Trophoblast cell (in vitro differentiated cells and primary cell): ENCODE measurements at regions not wholly inside any gene's neighbourhood (a gene's known extent, or its start where the extent isn't known, plus 50 kb on each side); places are given as distances from the start of the nearest gene placed in this dataset.
A peak's percentile ranks its signal among the peaks of the same experiment; 100 is the strongest.

ENCODE experiments used
- DNase-seq, 2 donors: peaks; one replicate each; pipeline ENCODE4 v3.0.0-alpha.2; 2016
- H2AFZ ChIP-seq: 2 replicates; pipeline ENCODE4 v1.6.1; 2013; ENCODE audit warnings: low read length, moderate library complexity, mild to moderate bottlenecking; ENCODE audit not compliant: insufficient read depth, poor library complexity
- H2AK5ac ChIP-seq: 2 replicates; pipeline ENCODE4 v1.6.1; 2013; ENCODE audit warnings: mild to moderate bottlenecking, low read length
- H2BK120ac ChIP-seq: 2 replicates; pipeline ENCODE4 v1.6.1; 2013; ENCODE audit warnings: low read length, mild to moderate bottlenecking, moderate library complexity; ENCODE audit not compliant: insufficient read depth, poor library complexity
- H2BK12ac ChIP-seq: 2 replicates; pipeline ENCODE4 v1.6.1; 2013; ENCODE audit warnings: mild to moderate bottlenecking, low read length, moderate library complexity
- H2BK5ac ChIP-seq: 2 replicates; pipeline ENCODE4 v1.6.1; 2013; ENCODE audit warnings: low read length, low read depth, moderate library complexity, mild to moderate bottlenecking; ENCODE audit not compliant: poor library complexity
- H3K14ac ChIP-seq: 2 replicates; pipeline ENCODE4 v1.6.1; 2013; ENCODE audit warnings: mild to moderate bottlenecking, low read length
- H3K18ac ChIP-seq: 2 replicates; pipeline ENCODE4 v1.6.1; 2013; ENCODE audit warnings: mild to moderate bottlenecking, low read length
- H3K23ac ChIP-seq: 2 replicates; pipeline ENCODE4 v1.6.1; 2013; ENCODE audit warnings: low read length
- H3K27ac ChIP-seq: 2 replicates; pipeline ENCODE4 v1.5.1; 2013; ENCODE audit warnings: low read depth, mild to moderate bottlenecking, inconsistent platforms, low read length, moderate library complexity
- H3K27me3 ChIP-seq: 2 replicates; pipeline ENCODE4 v1.6.1; 2013; ENCODE audit warnings: inconsistent platforms, mild to moderate bottlenecking, low read length, moderate library complexity; ENCODE audit not compliant: insufficient read depth
- H3K36me3 ChIP-seq, 2 experiments: 1 replicate in 1 of 2; 2 replicates in 1 of 2; pipeline ENCODE4 v1.6.1; 2013; ENCODE audit warnings: low read length in 2 of 2, mild to moderate bottlenecking in 2 of 2, moderate library complexity in 1 of 2; ENCODE audit not compliant: insufficient read depth in 2 of 2, control insufficient read depth in 1 of 2
- H3K4ac ChIP-seq: 2 replicates; pipeline ENCODE4 v1.6.1; 2013; ENCODE audit warnings: low read depth, mild to moderate bottlenecking, low read length, moderate library complexity
- H3K4me1 ChIP-seq, 2 experiments: 1 replicate in 1 of 2; 2 replicates in 1 of 2; pipeline ENCODE4 v1.6.1; 2013; ENCODE audit warnings: low read length in 2 of 2, mild to moderate bottlenecking in 2 of 2, moderate library complexity in 1 of 2; ENCODE audit not compliant: insufficient read depth in 2 of 2, control insufficient read depth in 1 of 2
- H3K4me2 ChIP-seq: 2 replicates; pipeline ENCODE4 v1.6.1; 2013; ENCODE audit warnings: inconsistent platforms, mild to moderate bottlenecking, low read length, moderate library complexity
- H3K4me3 ChIP-seq: 2 replicates; pipeline ENCODE4 v1.5.1; 2013; ENCODE audit warnings: mild to moderate bottlenecking, low read depth, low read length, inconsistent platforms
- H3K79me1 ChIP-seq: one replicate; pipeline ENCODE4 v1.6.1; 2013; ENCODE audit warnings: low read length
- H3K79me2 ChIP-seq: 2 replicates; pipeline ENCODE4 v1.6.1; 2013; ENCODE audit warnings: low read length, mild to moderate bottlenecking; ENCODE audit not compliant: control insufficient read depth, insufficient read depth, poor library complexity
- H3K9ac ChIP-seq: 2 replicates; pipeline ENCODE4 v1.6.1; 2013; ENCODE audit warnings: mild to moderate bottlenecking, low read length
- H3K9me3 ChIP-seq: 2 replicates; pipeline ENCODE4 v1.6.1; 2013; ENCODE audit warnings: low read depth, mild to moderate bottlenecking, control low read depth, inconsistent platforms, low read length; ENCODE audit not compliant: insufficient read depth
- H4K12ac ChIP-seq: 2 replicates; pipeline ENCODE4 v1.6.1; 2013; ENCODE audit warnings: low read depth, mild to moderate bottlenecking, low read length, moderate library complexity
- H4K8ac ChIP-seq: 2 replicates; pipeline ENCODE4 v1.6.1; 2013; ENCODE audit warnings: low read depth, mild to moderate bottlenecking, low read length, moderate library complexity
- H4K91ac ChIP-seq: one replicate; pipeline ENCODE4 v1.6.1; 2013; ENCODE audit warnings: low read depth, mild to moderate bottlenecking, low read length, moderate library complexity
- WGBS: extraction: QIAGEN DNeasy Blood & Tissue Kit; methylation state at CpG from one replicate; pipeline ENCODE4 v1.1.7; 2013; ENCODE audit warnings: missing lambda C conversion rate; ENCODE audit not compliant: insufficient read length, insufficient coverage; ENCODE audit errors: extremely low coverage; 5-methylcytosine and 5-hydroxymethylcytosine counted together

GRCh38 chr14:87879389-87879788, 113.6 kb downstream of the GALC start:
- Histone ChIP-seq H3K27me3 (no peaks in the 10 kb centered on the region), H3K79me2 (no peaks in the 10 kb centered on the region), H2BK120ac (no peak overlapping the region), H3K9ac (no peak overlapping the region), H3K18ac (no peak overlapping the region), H3K4me2 (no peak overlapping the region), H3K27ac (no peak overlapping the region), H2BK5ac (no peak overlapping the region), H3K14ac (no peak overlapping the region), H3K23ac (no peak overlapping the region), H3K36me3 (no peaks in the 10 kb centered on the region), H4K8ac (no peak overlapping the region), H3K4me3 (no peak overlapping the region), H3K9me3 (no peaks in the 10 kb centered on the region), H3K4ac (no peak overlapping the region), H4K91ac (no peak overlapping the region), H4K12ac (no peak overlapping the region), H2AK5ac (no peak overlapping the region), H3K4me1 (no peaks in the 10 kb centered on the region), H2AFZ (no peak overlapping the region), H2BK12ac (no peak overlapping the region), H3K79me1 (no peaks in the 10 kb centered on the region)
- no peak for DNase-seq
- WGBS, result no CpG with 5 or more reads among the region's 5 CpGs

GRCh38 chr14:87878959-87879358, 114.0 kb downstream of the GALC start:
- H2AFZ ChIP-seq, result no peak overlapping the region
- no peak overlapping the region for H3K4me3 ChIP-seq
- H3K4me1 ChIP-seq, result no peaks in the 10 kb centered on the region
- no peaks in the 10 kb centered on the region for H3K27me3 ChIP-seq
- no peak overlapping the region for H4K8ac ChIP-seq
- no peak overlapping the region for H3K9ac ChIP-seq
- H3K27ac ChIP-seq, result no peak overlapping the region
- no peak overlapping the region for H2BK12ac ChIP-seq
- H3K18ac ChIP-seq, result no peak overlapping the region
- H4K12ac ChIP-seq, result no peak overlapping the region
- no peak overlapping the region for H4K91ac ChIP-seq
- no peak overlapping the region for H3K23ac ChIP-seq
- DNase-seq, result no peak
- no peak overlapping the region for H3K14ac ChIP-seq
- no peaks in the 10 kb centered on the region for H3K79me1 ChIP-seq
- no peaks in the 10 kb centered on the region for H3K79me2 ChIP-seq
- H2AK5ac ChIP-seq, result no peak overlapping the region
- no peaks in the 10 kb centered on the region for H3K9me3 ChIP-seq
- no peak overlapping the region for H2BK5ac ChIP-seq
- no CpG with 5 or more reads among the region's 2 CpGs for WGBS
- no peak overlapping the region for H2BK120ac ChIP-seq
- H3K36me3 ChIP-seq, result no peaks in the 10 kb centered on the region
- H3K4ac ChIP-seq, result no peak overlapping the region
- H3K4me2 ChIP-seq, result no peak overlapping the region

DNA sequence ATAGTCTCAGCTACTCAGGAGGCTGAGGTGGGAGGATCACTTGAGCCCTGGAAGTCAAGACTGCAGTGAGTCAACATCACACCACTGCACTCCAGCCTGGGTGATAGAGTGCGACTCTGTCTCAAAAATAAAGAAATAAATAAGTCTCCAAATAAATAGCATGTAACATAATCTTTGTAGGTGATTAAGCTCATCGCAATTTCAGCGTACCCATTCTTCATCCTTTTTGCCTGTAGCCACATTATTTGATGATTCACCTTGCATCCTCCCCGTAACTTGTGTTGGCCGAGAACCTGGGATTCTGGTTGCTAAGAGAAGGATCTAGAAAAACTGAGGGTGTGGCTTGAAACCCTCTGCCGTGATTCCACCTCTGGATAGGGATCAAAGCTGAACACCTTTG, 115.1 kb downstream of the GALC start:
- H3K79me1 ChIP-seq, result no peaks in the 10 kb centered on the region
- H3K79me2 ChIP-seq, result no peaks in the 10 kb centered on the region
- H3K14ac ChIP-seq, result no peak overlapping the region
- H3K27me3 ChIP-seq, result no peaks in the 10 kb centered on the region
- H3K4me3 ChIP-seq, result no peak overlapping the region
- H3K23ac ChIP-seq, result no peak overlapping the region
- no peak for DNase-seq
- H3K4me1 ChIP-seq, result no peaks in the 10 kb centered on the region
- WGBS, result no CpG with 5 or more reads among the region's 6 CpGs
- no peak overlapping the region for H2BK120ac ChIP-seq
- no peak overlapping the region for H3K27ac ChIP-seq
- no peak overlapping the region for H2BK12ac ChIP-seq
- H3K4ac ChIP-seq, result no peak overlapping the region
- H3K9ac ChIP-seq, result no peak overlapping the region
- H4K12ac ChIP-seq, result no peak overlapping the region
- no peak overlapping the region for H2BK5ac ChIP-seq
- H4K8ac ChIP-seq, result no peak overlapping the region
- H2AK5ac ChIP-seq, result no peak overlapping the region
- H4K91ac ChIP-seq, result no peak overlapping the region
- H3K9me3 ChIP-seq, result no peaks in the 10 kb centered on the region
- H2AFZ ChIP-seq, result no peak overlapping the region
- H3K36me3 ChIP-seq, result no peaks in the 10 kb centered on the region
- H3K4me2 ChIP-seq, result no peak overlapping the region
- H3K18ac ChIP-seq, result no peak overlapping the region

GRCh38 chr14:87874676-87875075, 118.3 kb downstream of the GALC start:
- peak; percentile 14 to 20 for DNase-seq
- no peaks in the 10 kb centered on the region for H3K79me2 ChIP-seq
- H2BK120ac ChIP-seq, result no peak overlapping the region
- no peak overlapping the region for H3K18ac ChIP-seq
- no peak overlapping the region for H2AK5ac ChIP-seq
- no peak overlapping the region for H4K91ac ChIP-seq
- H3K4me2 ChIP-seq, result no peak overlapping the region
- H3K4ac ChIP-seq, result no peak overlapping the region
- no peaks in the 10 kb centered on the region for H3K4me1 ChIP-seq
- no peak overlapping the region for H3K23ac ChIP-seq
- no peak overlapping the region for H3K9ac ChIP-seq
- no peaks in the 10 kb centered on the region for H3K36me3 ChIP-seq
- H3K27ac ChIP-seq, result no peak overlapping the region
- no peak overlapping the region for H2AFZ ChIP-seq
- no peak overlapping the region for H4K12ac ChIP-seq
- no CpG with 5 or more reads among the region's 2 CpGs for WGBS
- no peaks in the 10 kb centered on the region for H3K79me1 ChIP-seq
- no peak overlapping the region for H3K14ac ChIP-seq
- H3K9me3 ChIP-seq, result no peaks in the 10 kb centered on the region
- no peaks in the 10 kb centered on the region for H3K27me3 ChIP-seq
- H3K4me3 ChIP-seq, result no peak overlapping the region
- no peak overlapping the region for H2BK5ac ChIP-seq
- no peak overlapping the region for H4K8ac ChIP-seq
- no peak overlapping the region for H2BK12ac ChIP-seq
